ENCODE measurements at regions not wholly inside any gene's neighbourhood (a gene's known extent, or its start where the extent isn't known, plus 50 kb on each side); places are given as distances from the start of the nearest gene placed in this dataset.
"Not testable (repeated sequence)": the region's sequence is repeated elsewhere in the genome, so short reads cannot be mapped to it uniquely, and the experiment has no call there.

GRCh38 chr5:21521157-21521556, 1332.0 kb downstream of the CDH12 start:
- not testable (repeated sequence) for TF ChIP-seq CTCF (conservative IDR thresholded peaks at IDR 0.05); ZFX (IDR thresholded peaks at IDR 0.05)
